GM21528 (cell line): ENCODE measurements at regions not wholly inside any gene's neighbourhood (a gene's known extent, or its start where the extent isn't known, plus 50 kb on each side); places are given as distances from the start of the nearest gene placed in this dataset.
"Not testable (repeated sequence)": the region's sequence is repeated elsewhere in the genome, so short reads cannot be mapped to it uniquely, and the experiment has no call there.

Source experiments
- ATAC-seq: cut with Tn5 transposase; IDR thresholded peaks from one replicate; pipeline ENCODE4 v1.9.1; 2021; ENCODE audit warnings: mild to moderate bottlenecking, moderate library complexity; ENCODE audit not compliant: unreplicated experiment, low FRiP score

GRCh38 chr2:76180676-76181075, 470.0 kb upstream of the GCFC2 start:
- no peak for ATAC-seq

- ATAC-seq, result no peak
Observed at GRCh38 chr2:76178610-76179009, 467.9 kb upstream of the GCFC2 start.

- ATAC-seq, result no peak
Observed at GRCh38 chr2:76175295-76175694, 464.6 kb upstream of the GCFC2 start.

- no peak for ATAC-seq
Observed at GRCh38 chr2:76174505-76174904, 463.8 kb upstream of the GCFC2 start.

- ATAC-seq, result not testable (repeated sequence)
Observed at GRCh38 chr2:76173206-76173605, 462.5 kb upstream of the GCFC2 start.

GRCh38 chr2:76172154-76172595, 461.5 kb upstream of the GCFC2 start:
- not testable (repeated sequence) for ATAC-seq

- ATAC-seq, result no peak
Observed at GRCh38 chr2:76170856-76171255, 460.1 kb upstream of the GCFC2 start.

GRCh38 chr2:76170009-76170384, 459.3 kb upstream of the GCFC2 start:
- ATAC-seq, result no peak

GRCh38 chr2:76169276-76170008, 458.7 kb upstream of the GCFC2 start:
- no peak for ATAC-seq

- ATAC-seq, result no peak
Observed at GRCh38 chr2:76163860-76164259, 453.1 kb upstream of the GCFC2 start.

GRCh38 chr2:76160670-76161069, 450.0 kb upstream of the GCFC2 start:
- no peak for ATAC-seq

- ATAC-seq, result no peak
Observed at GRCh38 chr2:76159042-76159648, 448.4 kb upstream of the GCFC2 start.

- no peak for ATAC-seq
Observed at GRCh38 chr2:76157531-76157930, 446.8 kb upstream of the GCFC2 start.

GRCh38 chr2:76154981-76155380, 444.3 kb upstream of the GCFC2 start:
- no peak for ATAC-seq

GRCh38 chr2:76149846-76150245, 439.1 kb upstream of the GCFC2 start:
- ATAC-seq, result no peak

- not testable (repeated sequence) for ATAC-seq
Observed at GRCh38 chr2:76139303-76139702, 428.6 kb upstream of the GCFC2 start.

GRCh38 chr2:76128622-76129021, 417.9 kb upstream of the GCFC2 start:
- no peak for ATAC-seq

- no peak for ATAC-seq
Observed at GRCh38 chr2:76120176-76120575, 409.5 kb upstream of the GCFC2 start.

GRCh38 chr2:76089683-76090082, 379.0 kb upstream of the GCFC2 start:
- no peak for ATAC-seq

- no peak for ATAC-seq
Observed at GRCh38 chr2:76083248-76083647, 372.5 kb upstream of the GCFC2 start.

GRCh38 chr2:76082509-76082908, 371.8 kb upstream of the GCFC2 start:
- no peak for ATAC-seq

- ATAC-seq, result no peak
Observed at GRCh38 chr2:76080154-76080553, 369.4 kb upstream of the GCFC2 start.
